ENCODE measurements at regions not wholly inside any gene's neighbourhood (a gene's known extent, or its start where the extent isn't known, plus 50 kb on each side); places are given as distances from the start of the nearest gene placed in this dataset.

DNA sequence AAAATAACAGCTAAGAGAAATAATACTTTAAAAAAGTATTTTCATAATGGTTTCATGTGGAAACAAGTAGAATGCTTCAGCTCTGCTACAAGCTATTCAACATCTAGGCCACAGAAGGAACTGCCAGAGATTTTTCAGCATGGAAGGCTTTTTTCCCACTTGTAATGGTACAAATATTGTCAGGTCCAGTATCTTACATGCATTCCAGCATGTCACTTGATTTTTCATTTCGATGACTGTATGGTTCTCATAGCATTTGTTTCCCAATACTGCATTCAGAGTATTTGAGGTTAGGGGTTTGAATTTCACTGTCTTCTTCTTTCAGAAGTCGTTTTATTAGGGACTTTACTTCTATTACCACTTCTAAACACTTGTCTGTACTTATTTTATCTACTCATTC lies 1701.5 kb upstream of the FLRT2 start:
- Histone ChIP-seq H3K27ac (ENCODE audit: extremely low read depth, low read depth, low read length) (no peak overlapping the region), H3K4me3 (ENCODE audit: low read depth, low read length) (no peak overlapping the region), H3K9me3 (ENCODE audit: control insufficient read depth, insufficient read depth, low read depth, low read length) (no peaks in the 10 kb centered on the region), H3K4me1 (ENCODE audit: control insufficient read depth, insufficient read depth, low read length) (peaks cover 26% of the 10 kb centered on the region), H3K36me3 (ENCODE audit: control insufficient read depth in 2 of 2, insufficient read depth in 1 of 2, low read length in 2 of 2) (no peaks in the 10 kb centered on the region)
- ChIA-PET POLR2A (no interaction called here), CTCF (interaction anchor here (0.6 kb wide), 1 partner anchor 368 kb away, joined by 3 read pairs; no protein-coding TSS in a partner anchor)
- TF ChIP-seq ZNF670 (tag by site-specific recombination; IDR thresholded peaks at IDR 0.05; ENCODE audit: low read depth) (no peak), KLF10 (tag by site-specific recombination; IDR thresholded peaks at IDR 0.05) (no peak), ZBTB48 (tag by site-specific recombination; IDR thresholded peaks at IDR 0.05) (no peak), ZFP41 (tag by site-specific recombination; IDR thresholded peaks at IDR 0.05; ENCODE audit: borderline replicate concordance) (no peak), ZNF707 (tag by site-specific recombination; IDR thresholded peaks at IDR 0.05) (no peak), ZNF274 (IDR thresholded peaks at IDR 0.05; ENCODE audit: low read length) (no peak), ZNF274 (tag by site-specific recombination; IDR thresholded peaks at IDR 0.05; ENCODE audit: borderline replicate concordance) (no peak), ZNF146 (tag by site-specific recombination; IDR thresholded peaks at IDR 0.05) (no peak), ZNF585B (tag by site-specific recombination; IDR thresholded peaks at IDR 0.05) (no peak), KLF9 (tag by site-specific recombination; IDR thresholded peaks at IDR 0.05; ENCODE audit: low read depth) (no peak), GLI2 (tag by site-specific recombination; IDR thresholded peaks at IDR 0.05; ENCODE audit: borderline replicate concordance, low read depth) (no peak), ZNF596 (tag by site-specific recombination; IDR thresholded peaks at IDR 0.05) (no peak), ZNF558 (tag by site-specific recombination; IDR thresholded peaks at IDR 0.05) (no peak)
- TF ChIP-seq, protein P1, sequence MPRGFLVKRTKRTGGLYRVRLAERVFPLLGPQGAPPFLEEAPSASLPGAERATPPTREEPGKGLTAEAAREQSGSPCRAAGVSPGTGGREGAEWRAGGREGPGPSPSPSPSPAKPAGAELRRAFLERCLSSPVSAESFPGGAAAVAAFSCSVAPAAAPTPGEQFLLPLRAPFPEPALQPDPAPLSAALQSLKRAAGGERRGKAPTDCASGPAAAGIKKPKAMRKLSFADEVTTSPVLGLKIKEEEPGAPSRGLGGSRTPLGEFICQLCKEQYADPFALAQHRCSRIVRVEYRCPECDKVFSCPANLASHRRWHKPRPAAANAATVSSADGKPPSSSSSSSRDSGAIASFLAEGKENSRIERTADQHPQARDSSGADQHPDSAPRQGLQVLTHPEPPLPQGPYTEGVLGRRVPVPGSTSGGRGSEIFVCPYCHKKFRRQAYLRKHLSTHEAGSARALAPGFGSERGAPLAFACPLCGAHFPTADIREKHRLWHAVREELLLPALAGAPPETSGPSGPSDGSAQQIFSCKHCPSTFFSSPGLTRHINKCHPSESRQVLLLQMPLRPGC (tag by site-specific recombination; IDR thresholded peaks at IDR 0.05) = no peak
- TF ChIP-seq, protein P2, sequence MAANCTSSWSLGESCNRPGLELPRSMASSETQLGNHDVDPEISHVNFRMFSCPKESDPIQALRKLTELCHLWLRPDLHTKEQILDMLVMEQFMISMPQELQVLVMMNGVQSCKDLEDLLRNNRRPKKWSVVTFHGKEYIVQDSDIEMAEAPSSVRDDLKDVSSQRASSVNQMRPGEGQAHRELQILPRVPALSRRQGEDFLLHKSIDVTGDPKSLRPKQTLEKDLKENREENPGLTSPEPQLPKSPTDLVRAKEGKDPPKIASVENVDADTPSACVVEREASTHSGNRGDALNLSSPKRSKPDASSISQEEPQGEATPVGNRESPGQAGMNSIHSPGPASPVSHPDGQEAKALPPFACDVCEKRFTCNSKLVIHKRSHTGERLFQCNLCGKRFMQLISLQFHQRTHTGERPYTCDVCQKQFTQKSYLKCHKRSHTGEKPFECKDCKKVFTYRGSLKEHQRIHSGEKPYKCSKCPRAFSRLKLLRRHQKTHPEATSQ (tag by site-specific recombination; IDR thresholded peaks at IDR 0.05) = no peak

DNA sequence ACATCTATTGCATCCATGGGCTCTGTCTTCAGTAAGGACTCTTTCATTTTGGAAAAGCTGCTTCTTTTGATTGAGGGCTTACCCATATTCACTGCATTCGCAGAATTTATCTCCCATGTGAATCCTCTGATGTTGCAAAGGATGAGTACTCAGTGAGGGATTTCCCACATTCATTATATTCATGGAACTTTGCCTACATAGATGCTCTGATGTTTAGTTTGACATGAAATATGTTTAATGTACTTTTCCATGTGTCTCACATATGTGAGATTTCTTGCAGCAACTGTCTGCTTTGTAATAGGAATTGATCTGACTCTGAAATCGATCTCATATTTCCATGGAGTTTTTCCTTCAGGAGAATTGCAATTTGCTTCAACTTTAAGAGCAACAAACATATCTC lies 1699.6 kb upstream of the FLRT2 start:
- Histone ChIP-seq H3K36me3 (ENCODE audit: control insufficient read depth in 2 of 2, insufficient read depth in 1 of 2, low read length in 2 of 2) (no peaks in the 10 kb centered on the region), H3K27ac (ENCODE audit: extremely low read depth, low read depth, low read length) (no peak overlapping the region), H3K4me3 (ENCODE audit: low read depth, low read length) (no peak overlapping the region), H3K9me3 (ENCODE audit: control insufficient read depth, insufficient read depth, low read depth, low read length) (no peaks in the 10 kb centered on the region), H3K4me1 (ENCODE audit: control insufficient read depth, insufficient read depth, low read length) (peaks cover 26% of the 10 kb centered on the region)
- ChIA-PET CTCF (no interaction called here), POLR2A (no interaction called here)
- TF ChIP-seq ZNF530 (tag by site-specific recombination; IDR thresholded peaks at IDR 0.05; ENCODE audit: low read depth) (no peak), ZNF248 (tag by site-specific recombination; IDR thresholded peaks at IDR 0.05) (no peak), ZNF610 (tag by site-specific recombination; IDR thresholded peaks at IDR 0.05; ENCODE audit: borderline replicate concordance) (no peak), ZFHX2 (tag by site-specific recombination; conservative IDR thresholded peaks at IDR 0.05) (no peak), ZXDB (tag by site-specific recombination; IDR thresholded peaks at IDR 0.05) (no peak), KLF16 (tag by site-specific recombination; IDR thresholded peaks at IDR 0.05) (no peak), ZNF274 (IDR thresholded peaks at IDR 0.05; ENCODE audit: low read length) (no peak), ZNF274 (tag by site-specific recombination; IDR thresholded peaks at IDR 0.05; ENCODE audit: borderline replicate concordance) (no peak), ZNF791 (tag by site-specific recombination; IDR thresholded peaks at IDR 0.05) (no peak), HOXA7 (CRISPR knock-in tag; IDR thresholded peaks at IDR 0.05; ENCODE audit: borderline replicate concordance) (no peak), ZFP37 (tag by site-specific recombination; IDR thresholded peaks at IDR 0.05) (no peak)
- TF ChIP-seq, protein P3, sequence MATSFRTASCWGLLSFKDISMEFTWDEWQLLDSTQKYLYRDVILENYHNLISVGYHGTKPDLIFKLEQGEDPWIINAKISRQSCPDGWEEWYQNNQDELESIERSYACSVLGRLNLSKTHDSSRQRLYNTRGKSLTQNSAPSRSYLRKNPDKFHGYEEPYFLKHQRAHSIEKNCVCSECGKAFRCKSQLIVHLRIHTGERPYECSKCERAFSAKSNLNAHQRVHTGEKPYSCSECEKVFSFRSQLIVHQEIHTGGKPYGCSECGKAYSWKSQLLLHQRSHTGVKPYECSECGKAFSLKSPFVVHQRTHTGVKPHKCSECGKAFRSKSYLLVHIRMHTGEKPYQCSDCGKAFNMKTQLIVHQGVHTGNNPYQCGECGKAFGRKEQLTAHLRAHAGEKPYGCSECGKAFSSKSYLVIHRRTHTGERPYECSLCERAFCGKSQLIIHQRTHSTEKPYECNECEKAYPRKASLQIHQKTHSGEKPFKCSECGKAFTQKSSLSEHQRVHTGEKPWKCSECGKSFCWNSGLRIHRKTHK (tag by site-specific recombination; IDR thresholded peaks at IDR 0.05) = no peak
- TF ChIP-seq, protein P4, sequence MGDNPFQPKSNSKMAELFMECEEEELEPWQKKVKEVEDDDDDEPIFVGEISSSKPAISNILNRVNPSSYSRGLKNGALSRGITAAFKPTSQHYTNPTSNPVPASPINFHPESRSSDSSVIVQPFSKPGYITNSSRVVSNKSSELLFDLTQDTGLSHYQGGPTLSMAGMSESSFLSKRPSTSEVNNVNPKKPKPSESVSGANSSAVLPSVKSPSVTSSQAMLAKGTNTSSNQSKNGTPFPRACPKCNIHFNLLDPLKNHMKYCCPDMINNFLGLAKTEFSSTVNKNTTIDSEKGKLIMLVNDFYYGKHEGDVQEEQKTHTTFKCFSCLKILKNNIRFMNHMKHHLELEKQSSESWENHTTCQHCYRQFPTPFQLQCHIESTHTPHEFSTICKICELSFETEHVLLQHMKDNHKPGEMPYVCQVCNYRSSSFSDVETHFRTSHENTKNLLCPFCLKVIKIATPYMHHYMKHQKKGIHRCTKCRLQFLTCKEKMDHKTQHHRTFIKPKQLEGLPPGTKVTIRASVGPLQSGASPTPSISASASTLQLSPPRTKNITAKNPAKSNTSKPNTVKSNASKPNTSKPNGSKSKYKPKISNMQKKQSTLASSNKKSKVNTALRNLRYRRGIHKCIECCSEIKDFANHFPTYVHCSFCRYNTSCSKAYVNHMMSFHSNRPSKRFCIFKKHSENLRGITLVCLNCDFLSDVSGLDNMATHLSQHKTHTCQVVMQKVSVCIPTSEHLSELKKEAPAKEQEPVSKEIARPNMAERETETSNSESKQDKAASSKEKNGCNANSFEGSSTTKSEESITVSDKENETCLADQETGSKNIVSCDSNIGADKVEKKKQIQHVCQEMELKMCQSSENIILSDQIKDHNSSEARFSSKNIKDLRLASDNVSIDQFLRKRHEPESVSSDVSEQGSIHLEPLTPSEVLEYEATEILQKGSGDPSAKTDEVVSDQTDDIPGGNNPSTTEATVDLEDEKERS (tag by site-specific recombination; IDR thresholded peaks at IDR 0.05) = no peak
